Mucosa of descending colon (tissue), 3 donors: ENCODE measurements at regions not wholly inside any gene's neighbourhood (a gene's known extent, or its start where the extent isn't known, plus 50 kb on each side); places are given as distances from the start of the nearest gene placed in this dataset.

Experiments used
- ATAC-seq: fragments of 200-7000 bp; cut with Tn5 transposase; one replicate; pipeline ENCODE4 v1.9.1; 2020; ENCODE audit warnings: mild to moderate bottlenecking, moderate library complexity
- DNase-seq, 3 donors: peaks; one replicate each; pipeline ENCODE4 v3.0.0-alpha.2; 2020
- H3K36me3 ChIP-seq: fragments of 200-600 bp; one replicate; pipeline ENCODE4 v1.8.0; 2021; ENCODE audit warnings: low read depth, mild to moderate bottlenecking
- H3K4me1 ChIP-seq: fragments of 200-600 bp; one replicate; pipeline ENCODE4 v1.8.0; 2021; ENCODE audit warnings: low read depth, mild to moderate bottlenecking
- H3K4me3 ChIP-seq: fragments of 200-600 bp; one replicate; pipeline ENCODE4 v1.8.0; 2021; ENCODE audit warnings: mild to moderate bottlenecking
- H3K9me3 ChIP-seq: fragments of 200-600 bp; one replicate; pipeline ENCODE4 v1.8.0; 2021; ENCODE audit warnings: mild to moderate bottlenecking
- CTCF ChIP-seq: fragments of 200-600 bp; IDR thresholded peaks from one replicate; pipeline ENCODE4 v1.8.0; 2022; ENCODE audit warnings: antibody characterized with exemption, mild to moderate bottlenecking
- intact Hi-C, 2 donors: fragments of 100-400 bp; cut with DNase I in 1 of 2; cut with micrococcal nuclease in 1 of 2; formaldehyde crosslinking; loops; one replicate each; pipeline versions ENCODE4 v1.11.0 to v1.11.1; 2022; cut with DNase I, micrococcal nuclease
- donor health status: DM: no; HTN: no; CAD: no; lungs with moderate emphysema.
- donor health status: DM: no; HTN: no; CAD: no.
- donor health status: DM: no; HTN: yes; CAD: no.

DNA sequence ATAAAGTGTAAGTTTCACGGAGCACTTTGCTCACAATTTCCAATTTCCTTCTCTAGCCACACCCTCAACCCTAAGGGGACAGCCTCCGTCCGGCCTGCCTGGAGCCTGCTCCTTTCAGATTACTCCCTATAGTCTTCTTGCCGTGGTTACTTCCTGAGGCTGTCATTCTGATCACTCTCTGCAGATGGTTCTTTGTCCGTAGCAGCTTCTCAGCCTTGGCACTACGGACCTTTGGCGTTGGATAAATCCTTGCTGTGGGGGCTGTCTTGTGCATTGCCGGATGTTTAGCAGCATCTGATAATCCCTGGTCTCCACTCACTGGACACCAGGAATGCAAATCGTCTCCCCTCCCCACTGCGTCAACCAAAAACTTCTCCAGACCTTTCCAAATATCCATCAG is 447.5 kb upstream of the KIRREL3 start:
- Histone ChIP-seq H3K4me1 (no peaks in the 10 kb centered on the region), H3K36me3 (no peaks in the 10 kb centered on the region), H3K9me3 (no peaks in the 10 kb centered on the region), H3K4me3 (no peak overlapping the region)
- no peak for DNase-seq
- ATAC-seq = no peak
- intact Hi-C loops = no loop called here
- TF ChIP-seq CTCF = no peak

DNA sequence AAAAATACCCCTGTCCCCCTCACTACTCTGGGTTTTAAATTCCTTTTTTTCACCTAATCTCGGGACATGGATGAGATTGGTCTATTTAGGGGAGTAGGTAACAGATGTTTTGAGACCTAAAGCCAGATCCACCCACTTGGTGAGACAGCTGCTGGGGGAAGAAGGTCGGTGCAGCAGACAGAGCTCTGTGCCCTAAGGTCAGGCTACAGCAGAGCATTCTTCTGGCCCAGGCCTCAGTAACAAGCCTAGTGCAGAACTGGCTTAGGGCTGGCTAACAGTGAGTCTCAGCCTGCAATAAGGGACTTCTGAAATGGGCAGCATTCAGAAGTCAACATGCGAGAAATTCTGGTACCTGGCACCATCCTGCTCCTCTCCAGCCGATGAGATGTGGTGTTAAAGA is 444.9 kb upstream of the KIRREL3 start:
- no peak for TF ChIP-seq CTCF
- no peaks in the 10 kb centered on the region for H3K36me3 ChIP-seq

GRCh38 chr11:127443297-127443696 is 442.7 kb upstream of the KIRREL3 start:
- intact Hi-C loops = no loop called here
- ATAC-seq = no peak

More for the DNA sequence above, 444.9 kb upstream of the KIRREL3 start:
- no peak for ATAC-seq
- H3K4me3 ChIP-seq = no peak overlapping the region
- intact Hi-C loops = no loop called here
- no peak for DNase-seq
- no peaks in the 10 kb centered on the region for H3K4me1 ChIP-seq
- H3K9me3 ChIP-seq = no peaks in the 10 kb centered on the region

DNA sequence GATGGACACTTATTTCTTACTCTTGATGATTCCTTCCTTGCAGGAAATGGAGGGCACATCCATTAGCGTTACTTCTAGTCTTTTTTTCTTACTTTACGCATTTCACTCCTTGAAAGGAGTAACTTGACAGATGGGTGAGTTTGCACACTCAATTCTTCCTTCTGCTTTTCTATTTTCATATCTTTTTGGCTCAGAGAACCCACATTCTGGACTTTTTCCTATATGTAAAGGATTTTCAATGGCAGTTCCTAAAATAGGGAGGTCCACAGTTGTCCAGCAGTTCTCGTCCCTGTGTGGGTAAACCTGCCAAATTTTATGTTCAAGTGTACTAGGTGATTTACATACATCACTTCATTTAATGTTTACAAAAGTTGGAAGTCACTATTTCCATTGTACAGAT is 440.0 kb upstream of the KIRREL3 start:
- Histone ChIP-seq H3K9me3 (no peaks in the 10 kb centered on the region), H3K36me3 (no peaks in the 10 kb centered on the region), H3K4me1 (no peaks in the 10 kb centered on the region), H3K4me3 (no peak overlapping the region)
- TF ChIP-seq CTCF = no peak
- DNase-seq (no peak), ATAC-seq (no peak)
- intact Hi-C loops = no loop called here

More at GRCh38 chr11:127443297-127443696, 442.7 kb upstream of the KIRREL3 start:
- Histone ChIP-seq H3K9me3 (no peaks in the 10 kb centered on the region), H3K36me3 (no peaks in the 10 kb centered on the region), H3K4me3 (no peak overlapping the region), H3K4me1 (no peaks in the 10 kb centered on the region)
- DNase-seq = no peak
- no peak for TF ChIP-seq CTCF

- no peak for DNase-seq
- H3K9me3 ChIP-seq = no peaks in the 10 kb centered on the region
- no peaks in the 10 kb centered on the region for H3K4me1 ChIP-seq
- no peak overlapping the region for H3K4me3 ChIP-seq
- H3K36me3 ChIP-seq = no peaks in the 10 kb centered on the region
- intact Hi-C loops = no loop called here
- ATAC-seq = no peak
- TF ChIP-seq CTCF = no peak
Measured at GRCh38 chr11:127425281-127425680, 424.7 kb upstream of the KIRREL3 start.

DNA sequence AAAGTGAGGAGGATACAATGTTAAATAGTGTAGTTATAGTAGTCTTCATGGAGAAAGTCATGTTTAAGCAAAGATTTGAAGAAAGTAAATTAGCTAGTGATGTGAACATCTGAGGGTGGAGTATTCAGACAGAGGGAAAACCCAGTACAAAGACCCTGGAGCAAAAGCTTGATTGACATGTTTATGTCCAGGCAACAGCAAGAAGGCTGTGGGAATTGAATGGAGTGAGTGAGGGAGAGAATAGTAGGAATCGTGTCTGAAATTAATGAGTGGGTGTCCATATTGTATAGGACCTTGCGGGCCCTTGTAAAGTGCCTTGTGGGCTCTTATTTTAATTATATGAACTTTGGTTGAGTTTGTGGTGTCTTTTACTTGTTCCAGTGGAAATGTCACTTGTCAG is 424.1 kb upstream of the KIRREL3 start:
- Histone ChIP-seq H3K9me3 (no peaks in the 10 kb centered on the region), H3K36me3 (no peaks in the 10 kb centered on the region), H3K4me1 (no peaks in the 10 kb centered on the region), H3K4me3 (no peak overlapping the region)
- intact Hi-C loops = no loop called here
- no peak for TF ChIP-seq CTCF
- ATAC-seq = no peak
- no peak for DNase-seq
